HepG2 (cell line): ENCODE measurements at regions not wholly inside any gene's neighbourhood (a gene's known extent, or its start where the extent isn't known, plus 50 kb on each side); places are given as distances from the start of the nearest gene placed in this dataset.

Source experiments
- BRD4 ChIP-seq: sonication (generic); formaldehyde crosslinking; IDR thresholded peaks from 2 replicates; pipeline ENCODE4 v1.4.0; 2020; ENCODE audit warnings: missing genetic modification reagents
- EP300 ChIP-seq, 3 experiments: sonication (generic) in 1 of 3; formaldehyde crosslinking in 1 of 3; IDR thresholded peaks; 2 replicates each; pipeline versions ENCODE4 v1.5.1 to v1.6.1; 2011 to 2020; ENCODE audit warnings: low read depth in 2 of 3, low read length in 2 of 3, borderline replicate concordance in 1 of 3, improper control_type of control experiment in 1 of 3, mild to moderate bottlenecking in 1 of 3, missing genetic modification reagents in 1 of 3, moderate library complexity in 1 of 3
- FOXA1 ChIP-seq, 2 experiments: fragments of 450-650 bp in 1 of 2; sonication (generic) in 1 of 2; formaldehyde crosslinking in 1 of 2; IDR thresholded peaks; 2 replicates each; pipeline versions ENCODE4 v1.4.0 to v1.6.1; 2016 to 2020; ENCODE audit warnings: missing genetic modification reagents in 1 of 2
- MTA1 ChIP-seq: sonication (generic); formaldehyde crosslinking; IDR thresholded peaks from 2 replicates; pipeline ENCODE4 v1.4.0; 2020; ENCODE audit warnings: missing genetic modification reagents, mild to moderate bottlenecking, borderline replicate concordance
- POLR2A ChIP-seq, 2 experiments: IDR thresholded peaks; 2 replicates each; pipeline ENCODE4 v1.6.1; 2011; ENCODE audit warnings: low read depth in 2 of 2, low read length in 2 of 2, mild to moderate bottlenecking in 1 of 2, moderate library complexity in 1 of 2; ENCODE audit not compliant: insufficient read depth in 1 of 2
- TCF12 ChIP-seq, 2 experiments: fragments of 450-650 bp in 1 of 2; sonication (generic) in 1 of 2; formaldehyde crosslinking in 1 of 2; IDR thresholded peaks; 2 replicates each; pipeline versions ENCODE4 v1.6.1 to v1.8.0; 2017 to 2022; ENCODE audit warnings: antibody characterized with exemption in 1 of 2, mild to moderate bottlenecking in 1 of 2, missing genetic modification reagents in 1 of 2, moderate library complexity in 1 of 2
- ZMAT3 ChIP-seq: sonication (generic); formaldehyde crosslinking; conservative IDR thresholded peaks from 2 replicates; pipeline ENCODE4 v1.7.0; 2021; ENCODE audit warnings: missing genetic modification reagents
- ZNF121 ChIP-seq: sonication (generic); formaldehyde crosslinking; IDR thresholded peaks from 2 replicates; pipeline ENCODE4 v1.5.0; 2020; ENCODE audit warnings: mild to moderate bottlenecking, missing genetic modification reagents
- TF ChIP-seq, protein P1 (sequence below), 2 experiments: sonication (generic) in 1 of 2; formaldehyde crosslinking in 1 of 2; IDR thresholded peaks; 2 replicates each; pipeline versions ENCODE4 v1.5.1 to v1.6.1; 2011 to 2020; ENCODE audit warnings: borderline replicate concordance in 1 of 2, low read depth in 1 of 2, low read length in 1 of 2, mild to moderate bottlenecking in 1 of 2, missing genetic modification reagents in 1 of 2, moderate library complexity in 1 of 2
- TF ChIP-seq, protein P2 (sequence below): sonication (generic); formaldehyde crosslinking; IDR thresholded peaks from 2 replicates; pipeline ENCODE4 v1.8.0; 2022; ENCODE audit warnings: missing genetic modification reagents, mild to moderate bottlenecking, moderate library complexity, borderline replicate concordance
- TF ChIP-seq, protein P3 (sequence below): sonication (generic); formaldehyde crosslinking; IDR thresholded peaks from 2 replicates; pipeline ENCODE4 v1.5.0; 2020; ENCODE audit warnings: mild to moderate bottlenecking, missing genetic modification reagents, moderate library complexity

DNA sequence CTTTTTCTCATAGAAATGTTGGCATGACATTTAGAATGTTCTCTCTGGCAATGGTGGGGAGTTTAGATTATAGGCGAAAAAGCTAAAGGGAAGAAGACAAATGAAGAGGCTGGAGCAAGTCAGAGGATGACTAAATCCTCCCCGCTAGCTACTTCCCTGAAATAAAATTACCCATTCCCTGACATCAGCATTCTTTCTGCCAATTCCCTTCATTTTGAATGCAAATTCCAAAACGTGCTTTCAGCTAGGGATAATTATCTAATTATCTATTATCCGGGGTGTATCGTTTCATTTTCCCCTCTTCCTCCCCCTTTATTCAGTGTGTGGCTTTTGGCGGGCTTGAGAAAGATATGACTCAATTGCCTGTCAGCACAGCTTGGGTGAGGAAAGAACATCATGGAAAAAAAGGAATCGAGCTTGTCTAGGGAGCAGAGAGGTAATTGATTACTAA lies 672.3 kb downstream of the TNS3 start:
- TF ChIP-seq, protein P1, sequence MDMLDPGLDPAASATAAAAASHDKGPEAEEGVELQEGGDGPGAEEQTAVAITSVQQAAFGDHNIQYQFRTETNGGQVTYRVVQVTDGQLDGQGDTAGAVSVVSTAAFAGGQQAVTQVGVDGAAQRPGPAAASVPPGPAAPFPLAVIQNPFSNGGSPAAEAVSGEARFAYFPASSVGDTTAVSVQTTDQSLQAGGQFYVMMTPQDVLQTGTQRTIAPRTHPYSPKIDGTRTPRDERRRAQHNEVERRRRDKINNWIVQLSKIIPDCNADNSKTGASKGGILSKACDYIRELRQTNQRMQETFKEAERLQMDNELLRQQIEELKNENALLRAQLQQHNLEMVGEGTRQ (IDR thresholded peaks at IDR 0.05; ENCODE audit: low read depth, low read length), result no peak
- TF ChIP-seq, protein P1 (CRISPR knock-in tag; IDR thresholded peaks at IDR 0.05; ENCODE audit: borderline replicate concordance), result no peak
- TF ChIP-seq, protein P2, sequence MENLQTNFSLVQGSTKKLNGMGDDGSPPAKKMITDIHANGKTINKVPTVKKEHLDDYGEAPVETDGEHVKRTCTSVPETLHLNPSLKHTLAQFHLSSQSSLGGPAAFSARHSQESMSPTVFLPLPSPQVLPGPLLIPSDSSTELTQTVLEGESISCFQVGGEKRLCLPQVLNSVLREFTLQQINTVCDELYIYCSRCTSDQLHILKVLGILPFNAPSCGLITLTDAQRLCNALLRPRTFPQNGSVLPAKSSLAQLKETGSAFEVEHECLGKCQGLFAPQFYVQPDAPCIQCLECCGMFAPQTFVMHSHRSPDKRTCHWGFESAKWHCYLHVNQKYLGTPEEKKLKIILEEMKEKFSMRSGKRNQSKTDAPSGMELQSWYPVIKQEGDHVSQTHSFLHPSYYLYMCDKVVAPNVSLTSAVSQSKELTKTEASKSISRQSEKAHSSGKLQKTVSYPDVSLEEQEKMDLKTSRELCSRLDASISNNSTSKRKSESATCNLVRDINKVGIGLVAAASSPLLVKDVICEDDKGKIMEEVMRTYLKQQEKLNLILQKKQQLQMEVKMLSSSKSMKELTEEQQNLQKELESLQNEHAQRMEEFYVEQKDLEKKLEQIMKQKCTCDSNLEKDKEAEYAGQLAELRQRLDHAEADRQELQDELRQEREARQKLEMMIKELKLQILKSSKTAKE (CRISPR knock-in tag), result no peak
- TF ChIP-seq EP300 (IDR thresholded peaks at IDR 0.05; ENCODE audit: low read depth in 2 of 2, low read length in 2 of 2) (no peak), EP300 (CRISPR knock-in tag; IDR thresholded peaks at IDR 0.05; ENCODE audit: borderline replicate concordance) (no peak), ZMAT3 (no peak), POLR2A (IDR thresholded peaks at IDR 0.05; ENCODE audit: insufficient read depth in 1 of 2, low read depth in 2 of 2, low read length in 2 of 2) (no peak), FOXA1 (IDR thresholded peaks at IDR 0.05) (no peak), FOXA1 (CRISPR knock-in tag; IDR thresholded peaks at IDR 0.05) (no peak), ZNF121 (CRISPR knock-in tag) (no peak), BRD4 (CRISPR knock-in tag) (no peak), TCF12 (IDR thresholded peaks at IDR 0.05) (no peak), TCF12 (CRISPR knock-in tag; IDR thresholded peaks at IDR 0.05) (no peak), MTA1 (CRISPR knock-in tag) (no peak)
- TF ChIP-seq, protein P3, sequence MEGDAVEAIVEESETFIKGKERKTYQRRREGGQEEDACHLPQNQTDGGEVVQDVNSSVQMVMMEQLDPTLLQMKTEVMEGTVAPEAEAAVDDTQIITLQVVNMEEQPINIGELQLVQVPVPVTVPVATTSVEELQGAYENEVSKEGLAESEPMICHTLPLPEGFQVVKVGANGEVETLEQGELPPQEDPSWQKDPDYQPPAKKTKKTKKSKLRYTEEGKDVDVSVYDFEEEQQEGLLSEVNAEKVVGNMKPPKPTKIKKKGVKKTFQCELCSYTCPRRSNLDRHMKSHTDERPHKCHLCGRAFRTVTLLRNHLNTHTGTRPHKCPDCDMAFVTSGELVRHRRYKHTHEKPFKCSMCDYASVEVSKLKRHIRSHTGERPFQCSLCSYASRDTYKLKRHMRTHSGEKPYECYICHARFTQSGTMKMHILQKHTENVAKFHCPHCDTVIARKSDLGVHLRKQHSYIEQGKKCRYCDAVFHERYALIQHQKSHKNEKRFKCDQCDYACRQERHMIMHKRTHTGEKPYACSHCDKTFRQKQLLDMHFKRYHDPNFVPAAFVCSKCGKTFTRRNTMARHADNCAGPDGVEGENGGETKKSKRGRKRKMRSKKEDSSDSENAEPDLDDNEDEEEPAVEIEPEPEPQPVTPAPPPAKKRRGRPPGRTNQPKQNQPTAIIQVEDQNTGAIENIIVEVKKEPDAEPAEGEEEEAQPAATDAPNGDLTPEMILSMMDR (CRISPR knock-in tag), result no peak
